ENCODE measurements at regions not wholly inside any gene's neighbourhood (a gene's known extent, or its start where the extent isn't known, plus 50 kb on each side); places are given as distances from the start of the nearest gene placed in this dataset.

GRCh38 chr9:99371376-99371775 is 149.3 kb downstream of the SEC61B start:
- no peaks in the 10 kb centered on the region for H3K9me3 ChIP-seq (ENCODE audit: control insufficient read depth in 2 of 2, insufficient read depth in 1 of 2, low read depth in 1 of 2, low read length in 1 of 2)
- WGBS, 3 donors = 85 to 93% (median 92%) methylated on average over 2 of the region's 2 CpGs
- H3K36me3 ChIP-seq (ENCODE audit: control insufficient read depth in 3 of 3, insufficient read depth in 2 of 3, low read depth in 1 of 3, low read length in 3 of 3) = no peaks in the 10 kb centered on the region
- FAIRE-seq (no peak), DNase-seq (no peak)
- H3K4me1 ChIP-seq (ENCODE audit: control insufficient read depth in 3 of 3, insufficient read depth in 2 of 3, low read depth in 1 of 3, low read length in 2 of 3) = no peaks in the 10 kb centered on the region
- H3K4me3 ChIP-seq (ENCODE audit: low read depth in 1 of 3, low read length in 3 of 3) = no peak overlapping the region
- peaks cover 2 to 26% (median 3%) of the 10 kb centered on the region in 3 donors for H3K27me3 ChIP-seq (ENCODE audit: control insufficient read depth in 3 of 3, insufficient read depth in 3 of 3, low read length in 3 of 3)
- no peak overlapping the region for H3K27ac ChIP-seq (ENCODE audit: low read depth in 1 of 3, low read length in 2 of 3)

GRCh38 chr9:99373912-99374311 is 151.8 kb downstream of the SEC61B start:
- no peak overlapping the region for H3K4me3 ChIP-seq (ENCODE audit: low read depth in 1 of 3, low read length in 3 of 3)
- FAIRE-seq = no peak
- no peaks in the 10 kb centered on the region for H3K36me3 ChIP-seq (ENCODE audit: control insufficient read depth in 3 of 3, insufficient read depth in 2 of 3, low read depth in 1 of 3, low read length in 3 of 3)
- no peaks in the 10 kb centered on the region for H3K4me1 ChIP-seq (ENCODE audit: control insufficient read depth in 3 of 3, insufficient read depth in 2 of 3, low read depth in 1 of 3, low read length in 2 of 3)
- no peak for DNase-seq
- peaks cover 2 to 15% (median 3%) of the 10 kb centered on the region in 3 donors for H3K27me3 ChIP-seq (ENCODE audit: control insufficient read depth in 3 of 3, insufficient read depth in 3 of 3, low read length in 3 of 3)
- H3K9me3 ChIP-seq (ENCODE audit: control insufficient read depth in 2 of 2, insufficient read depth in 1 of 2, low read depth in 1 of 2, low read length in 1 of 2) = no peaks in the 10 kb centered on the region
- 74 to 83% (median 78%) methylated on average over 5 of the region's 5 CpGs for WGBS, 3 donors
- H3K27ac ChIP-seq (ENCODE audit: low read depth in 1 of 3, low read length in 2 of 3) = no peak overlapping the region

- Histone ChIP-seq H3K9me3 (ENCODE audit: control insufficient read depth in 2 of 2, insufficient read depth in 1 of 2, low read depth in 1 of 2, low read length in 1 of 2) (no peaks in the 10 kb centered on the region), H3K4me3 (ENCODE audit: low read depth in 1 of 3, low read length in 3 of 3) (no peak overlapping the region), H3K27me3 (ENCODE audit: control insufficient read depth in 3 of 3, insufficient read depth in 3 of 3, low read length in 3 of 3) (peaks cover 0 to 12% (median 1%) of the 10 kb centered on the region in 3 donors), H3K4me1 (ENCODE audit: control insufficient read depth in 3 of 3, insufficient read depth in 2 of 3, low read depth in 1 of 3, low read length in 2 of 3) (no peaks in the 10 kb centered on the region), H3K36me3 (ENCODE audit: control insufficient read depth in 3 of 3, insufficient read depth in 2 of 3, low read depth in 1 of 3, low read length in 3 of 3) (no peaks in the 10 kb centered on the region), H3K27ac (ENCODE audit: low read depth in 1 of 3, low read length in 2 of 3) (no peak overlapping the region)
- no peak for FAIRE-seq
- 52 to 75% (median 57%) methylated on average over 1 of the region's 1 CpG for WGBS, 3 donors
- no peak for DNase-seq
These were observed 152.7 kb downstream of the SEC61B start for GRCh38 chr9:99374793-99375192.

- FAIRE-seq = no peak
These were observed 153.4 kb downstream of the SEC61B start for GRCh38 chr9:99375481-99375880.

GRCh38 chr9:99377790-99378775 is 156.0 kb downstream of the SEC61B start:
- Histone ChIP-seq H3K4me1 (ENCODE audit: control insufficient read depth in 3 of 3, insufficient read depth in 2 of 3, low read depth in 1 of 3, low read length in 2 of 3) (no peaks in the 10 kb centered on the region), H3K27me3 (ENCODE audit: control insufficient read depth in 3 of 3, insufficient read depth in 3 of 3, low read length in 3 of 3) (peaks cover 0 to 12% (median 0%) of the 10 kb centered on the region in 3 donors), H3K4me3 (ENCODE audit: low read depth in 1 of 3, low read length in 3 of 3) (no peak overlapping the region), H3K9me3 (ENCODE audit: control insufficient read depth in 2 of 2, insufficient read depth in 1 of 2, low read depth in 1 of 2, low read length in 1 of 2) (no peaks in the 10 kb centered on the region), H3K27ac (ENCODE audit: low read depth in 1 of 3, low read length in 2 of 3) (no peak overlapping the region), H3K36me3 (ENCODE audit: control insufficient read depth in 3 of 3, insufficient read depth in 2 of 3, low read depth in 1 of 3, low read length in 3 of 3) (no peaks in the 10 kb centered on the region)
- DNase-seq (no peak), FAIRE-seq (no peak)
- 54 to 58% (median 54%) methylated on average over 10 of the region's 10 CpGs for WGBS, 3 donors

More at GRCh38 chr9:99375481-99375880, 153.4 kb downstream of the SEC61B start:
- H3K27me3 ChIP-seq (ENCODE audit: control insufficient read depth in 3 of 3, insufficient read depth in 3 of 3, low read length in 3 of 3) = peaks cover 0 to 12% (median 1%) of the 10 kb centered on the region in 3 donors
- H3K27ac ChIP-seq (ENCODE audit: low read depth in 1 of 3, low read length in 2 of 3) = no peak overlapping the region
- no peak for DNase-seq
- no peaks in the 10 kb centered on the region for H3K36me3 ChIP-seq (ENCODE audit: control insufficient read depth in 3 of 3, insufficient read depth in 2 of 3, low read depth in 1 of 3, low read length in 3 of 3)
- H3K9me3 ChIP-seq (ENCODE audit: control insufficient read depth in 2 of 2, insufficient read depth in 1 of 2, low read depth in 1 of 2, low read length in 1 of 2) = no peaks in the 10 kb centered on the region
- 75 to 81% (median 77%) methylated on average over 3 of the region's 3 CpGs for WGBS, 3 donors
- H3K4me1 ChIP-seq (ENCODE audit: control insufficient read depth in 3 of 3, insufficient read depth in 2 of 3, low read depth in 1 of 3, low read length in 2 of 3) = no peaks in the 10 kb centered on the region
- H3K4me3 ChIP-seq (ENCODE audit: low read depth in 1 of 3, low read length in 3 of 3) = no peak overlapping the region

- Histone ChIP-seq H3K27ac (ENCODE audit: low read depth in 1 of 3, low read length in 2 of 3) (no peak overlapping the region), H3K4me3 (ENCODE audit: low read depth in 1 of 3, low read length in 3 of 3) (no peak overlapping the region), H3K27me3 (ENCODE audit: control insufficient read depth in 3 of 3, insufficient read depth in 3 of 3, low read length in 3 of 3) (no peaks in the 10 kb centered on the region), H3K36me3 (ENCODE audit: control insufficient read depth in 3 of 3, insufficient read depth in 2 of 3, low read depth in 1 of 3, low read length in 3 of 3) (no peaks in the 10 kb centered on the region), H3K9me3 (ENCODE audit: control insufficient read depth in 2 of 2, insufficient read depth in 1 of 2, low read depth in 1 of 2, low read length in 1 of 2) (no peaks in the 10 kb centered on the region), H3K4me1 (ENCODE audit: control insufficient read depth in 3 of 3, insufficient read depth in 2 of 3, low read depth in 1 of 3, low read length in 2 of 3) (no peaks in the 10 kb centered on the region)
- DNase-seq = no peak
- FAIRE-seq = no peak
- WGBS, 3 donors = 14 to 22% (median 16%) methylated on average over 2 of the region's 2 CpGs
These were observed 161.5 kb downstream of the SEC61B start for GRCh38 chr9:99383536-99383935.

GRCh38 chr9:99385215-99385614 is 163.1 kb downstream of the SEC61B start:
- FAIRE-seq (no peak), DNase-seq (no peak)
- no peaks in the 10 kb centered on the region for H3K36me3 ChIP-seq (ENCODE audit: control insufficient read depth in 3 of 3, insufficient read depth in 2 of 3, low read depth in 1 of 3, low read length in 3 of 3)
- H3K27me3 ChIP-seq (ENCODE audit: control insufficient read depth in 3 of 3, insufficient read depth in 3 of 3, low read length in 3 of 3) = no peaks in the 10 kb centered on the region
- H3K4me3 ChIP-seq (ENCODE audit: low read depth in 1 of 3, low read length in 3 of 3) = no peak overlapping the region
- WGBS, 3 donors = 93 to 96% (median 95%) methylated on average over 4 of the region's 4 CpGs
- no peaks in the 10 kb centered on the region for H3K4me1 ChIP-seq (ENCODE audit: control insufficient read depth in 3 of 3, insufficient read depth in 2 of 3, low read depth in 1 of 3, low read length in 2 of 3)
- no peak overlapping the region for H3K27ac ChIP-seq (ENCODE audit: low read depth in 1 of 3, low read length in 2 of 3)
- H3K9me3 ChIP-seq (ENCODE audit: control insufficient read depth in 2 of 2, insufficient read depth in 1 of 2, low read depth in 1 of 2, low read length in 1 of 2) = no peaks in the 10 kb centered on the region

GRCh38 chr9:99385814-99386279 is 163.8 kb downstream of the SEC61B start:
- no peaks in the 10 kb centered on the region for H3K27me3 ChIP-seq (ENCODE audit: control insufficient read depth in 3 of 3, insufficient read depth in 3 of 3, low read length in 3 of 3)
- WGBS, 3 donors = 47 to 56% (median 49%) methylated on average over 5 of the region's 5 CpGs
- H3K4me3 ChIP-seq (ENCODE audit: low read depth in 1 of 3, low read length in 3 of 3) = no peak overlapping the region
- no peaks in the 10 kb centered on the region for H3K36me3 ChIP-seq (ENCODE audit: control insufficient read depth in 3 of 3, insufficient read depth in 2 of 3, low read depth in 1 of 3, low read length in 3 of 3)
- no peak overlapping the region for H3K27ac ChIP-seq (ENCODE audit: low read depth in 1 of 3, low read length in 2 of 3)
- DNase-seq (no peak), FAIRE-seq (no peak)
- no peaks in the 10 kb centered on the region for H3K9me3 ChIP-seq (ENCODE audit: control insufficient read depth in 2 of 2, insufficient read depth in 1 of 2, low read depth in 1 of 2, low read length in 1 of 2)
- no peaks in the 10 kb centered on the region for H3K4me1 ChIP-seq (ENCODE audit: control insufficient read depth in 3 of 3, insufficient read depth in 2 of 3, low read depth in 1 of 3, low read length in 2 of 3)
